Common myeloid progenitor, CD34-positive (primary cell): ENCODE measurements at regions not wholly inside any gene's neighbourhood (a gene's known extent, or its start where the extent isn't known, plus 50 kb on each side); places are given as distances from the start of the nearest gene placed in this dataset.

Source experiments
- CTCF ChIA-PET: fragments of 350-600 bp; sonication (Branson Sonifier 250); formaldehyde crosslinking; loops from one replicate; lab custom pipeline; 2021; ENCODE audit warnings: antibody characterized with exemption; lab: Charles Lee
- POLR2A ChIA-PET: fragments of 350-600 bp; sonication (Branson Sonifier 250); formaldehyde crosslinking; loops from one replicate; lab custom pipeline; 2021; ENCODE audit warnings: antibody characterized with exemption; lab: Charles Lee
- DNase-seq, 3 donors: peaks; one replicate each; pipeline versions ENCODE4 v3.0.0 to v3.0.0-alpha.2; 2013
- H3K27ac ChIP-seq, 2 experiments: 1 replicate in 1 of 2; 2 replicates in 1 of 2; pipeline ENCODE4 v1.7.0; 2013; ENCODE audit warnings: inconsistent platforms in 2 of 2, low read length in 2 of 2, mild to moderate bottlenecking in 2 of 2, low read depth in 1 of 2, moderate library complexity in 1 of 2; ENCODE audit not compliant: severe bottlenecking in 2 of 2, insufficient read depth in 1 of 2, poor library complexity in 1 of 2
- H3K27me3 ChIP-seq, 5 experiments: replicated peaks in 2 of 5; 1 replicate in 3 of 5; 2 replicates in 2 of 5; pipeline versions ENCODE4 v1.6.1 to v1.7.0; 2013; ENCODE audit warnings: low read length in 4 of 5, mild to moderate bottlenecking in 2 of 5, moderate library complexity in 2 of 5, inconsistent platforms in 1 of 5; ENCODE audit not compliant: insufficient read depth in 5 of 5, control insufficient read depth in 4 of 5
- H3K36me3 ChIP-seq, 4 experiments: 1 replicate in 2 of 4; 2 replicates in 2 of 4; pipeline versions ENCODE4 v1.6.1 to v1.7.0; 2013; ENCODE audit warnings: low read length in 3 of 4, control low read depth in 1 of 4, mild to moderate bottlenecking in 1 of 4; ENCODE audit not compliant: control insufficient read depth in 4 of 4, insufficient read depth in 4 of 4
- H3K4me1 ChIP-seq, 4 experiments: 1 replicate in 3 of 4; 2 replicates in 1 of 4; pipeline versions ENCODE4 v1.6.1 to v1.7.1; 2013; ENCODE audit warnings: low read length in 3 of 4, mild to moderate bottlenecking in 3 of 4, control low read depth in 1 of 4, inconsistent platforms in 1 of 4, moderate library complexity in 1 of 4; ENCODE audit not compliant: control insufficient read depth in 4 of 4, insufficient read depth in 4 of 4; ENCODE audit errors: control extremely low read depth in 1 of 4
- H3K4me3 ChIP-seq, 7 experiments: 1 replicate in 4 of 7; 2 replicates in 3 of 7; pipeline versions ENCODE4 v1.5.1 to v1.7.0; 2013; ENCODE audit warnings: mild to moderate bottlenecking in 7 of 7, low read length in 6 of 7, moderate library complexity in 6 of 7, inconsistent platforms in 2 of 7, low read depth in 2 of 7, control low read depth in 1 of 7; ENCODE audit not compliant: insufficient read depth in 4 of 7, control insufficient read depth in 1 of 7; ENCODE audit errors: extremely low read depth in 1 of 7
- H3K9me3 ChIP-seq, 5 experiments: 1 replicate in 4 of 5; 2 replicates in 1 of 5; pipeline versions ENCODE4 v1.6.1 to v1.7.1; 2013; ENCODE audit warnings: low read length in 4 of 5, mild to moderate bottlenecking in 2 of 5, inconsistent platforms in 1 of 5, low read depth in 1 of 5, moderate library complexity in 1 of 5; ENCODE audit not compliant: control insufficient read depth in 4 of 5, insufficient read depth in 2 of 5; ENCODE audit errors: control extremely low read depth in 1 of 5
- WGBS: methylation state at CpG from one replicate; pipeline ENCODE4 v1.1.5; 2013; ENCODE audit not compliant: insufficient coverage; 5-methylcytosine and 5-hydroxymethylcytosine counted together

DNA sequence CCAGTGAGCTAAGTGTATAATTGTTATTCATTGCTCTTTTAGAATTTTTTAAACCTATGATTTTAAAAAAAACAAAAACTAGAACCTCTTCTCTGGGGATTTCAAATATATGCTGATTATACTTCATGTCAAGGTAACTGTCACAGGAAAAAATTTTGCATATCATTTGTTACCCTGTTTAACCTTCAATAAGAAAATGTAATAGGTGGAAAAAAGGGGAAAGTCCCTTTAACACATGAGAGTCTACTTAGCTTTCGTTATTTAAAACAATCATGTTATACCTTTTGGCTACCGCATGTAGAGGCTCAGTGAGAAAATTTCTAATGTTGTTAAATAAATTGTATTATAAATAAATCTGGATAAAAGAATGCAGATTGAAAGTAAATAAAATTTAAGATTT is 190.1 kb upstream of the AKR1E2 start:
- Histone ChIP-seq H3K4me3 (no peak overlapping the region), H3K4me1 (no peaks in the 10 kb centered on the region), H3K9me3 (peaks cover 0 to 1% (median 0%) of the 10 kb centered on the region in 5 experiments), H3K27me3 (no peaks in the 10 kb centered on the region), H3K36me3 (no peaks in the 10 kb centered on the region), H3K27ac (no peak overlapping the region)
- POLR2A ChIA-PET, result no interaction called here
- WGBS, result no CpG with 5 or more reads among the region's 2 CpGs
- DNase-seq, result no peak
- CTCF ChIA-PET, result no interaction called here

DNA sequence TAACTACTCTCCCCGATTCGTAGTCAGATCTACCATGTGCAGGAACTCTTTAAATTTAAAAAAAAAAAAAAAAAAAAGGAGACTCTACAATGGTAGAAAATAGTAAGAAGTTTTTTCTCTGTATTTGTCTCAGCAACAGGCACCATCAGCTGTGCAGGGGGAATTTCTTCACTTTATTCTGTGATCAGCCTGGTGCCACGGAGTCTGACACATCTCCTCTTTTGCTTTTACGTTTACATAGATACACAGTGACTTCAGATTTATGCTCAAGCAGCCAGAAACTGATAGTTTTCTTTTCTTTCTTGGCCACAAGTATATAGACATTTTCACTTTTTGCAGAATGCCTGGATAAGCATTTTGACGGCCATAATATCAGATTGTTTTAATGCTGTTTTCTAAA is 190.6 kb upstream of the AKR1E2 start:
- ChIA-PET POLR2A (no interaction called here), CTCF (no interaction called here)
- Histone ChIP-seq H3K36me3 (no peaks in the 10 kb centered on the region), H3K4me3 (no peak overlapping the region), H3K4me1 (no peaks in the 10 kb centered on the region), H3K27ac (no peak overlapping the region), H3K27me3 (no peaks in the 10 kb centered on the region), H3K9me3 (peaks cover 0 to 1% (median 0%) of the 10 kb centered on the region in 5 experiments)
- 100% methylated on average over 1 of the region's 5 CpGs for WGBS
- no peak for DNase-seq

DNA sequence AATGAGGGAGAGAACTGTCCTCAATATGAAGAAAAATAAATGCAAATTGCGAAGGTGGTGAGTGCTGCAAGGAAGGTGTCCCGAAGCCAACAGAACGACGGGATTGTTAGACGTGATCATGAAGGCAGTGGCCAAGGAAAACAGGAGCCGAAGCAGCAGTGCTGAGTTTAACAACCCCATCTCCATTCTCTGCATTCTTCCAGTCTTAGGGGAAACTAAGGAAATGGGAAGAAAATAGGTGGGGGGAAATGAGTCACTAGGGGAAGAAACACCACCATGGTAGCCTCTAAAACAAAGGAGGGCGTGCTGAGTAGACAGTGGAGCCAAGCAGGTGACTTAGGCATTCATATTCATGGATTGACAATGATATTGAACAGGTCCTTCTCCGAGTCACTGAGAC is 192.2 kb upstream of the AKR1E2 start:
- Histone ChIP-seq H3K27me3 (no peaks in the 10 kb centered on the region), H3K9me3 (no peaks in the 10 kb centered on the region), H3K36me3 (no peaks in the 10 kb centered on the region), H3K4me3 (no peak overlapping the region), H3K27ac (no peak overlapping the region), H3K4me1 (no peaks in the 10 kb centered on the region)
- CTCF ChIA-PET, result interaction anchor here (0.6 kb wide), 1 partner anchor 379 kb away, joined by 3 read pairs; no protein-coding TSS in a partner anchor
- 100% methylated on average over 2 of the region's 8 CpGs for WGBS
- POLR2A ChIA-PET, result no interaction called here
- no peak for DNase-seq

DNA sequence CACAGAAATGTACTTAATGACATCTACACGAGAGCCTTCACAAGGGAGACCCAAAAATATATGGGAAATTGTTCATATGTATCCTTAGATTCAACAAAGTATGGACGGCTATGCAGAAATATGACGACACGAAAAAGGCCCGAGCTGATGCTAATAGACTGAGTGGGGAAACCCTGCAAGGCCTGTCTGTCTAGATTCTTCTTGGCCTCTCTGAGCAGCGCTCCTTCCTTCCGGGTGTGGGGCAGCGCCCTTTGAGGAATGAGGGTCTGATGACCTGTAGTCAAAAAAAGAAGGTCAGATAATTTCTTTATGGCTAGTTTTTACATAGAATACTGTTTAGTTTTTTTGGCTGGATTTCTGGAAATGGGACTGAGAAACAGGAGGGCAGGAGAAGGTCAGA is 192.8 kb upstream of the AKR1E2 start:
- no peaks in the 10 kb centered on the region for H3K36me3 ChIP-seq
- ChIA-PET CTCF (no interaction called here), POLR2A (no interaction called here)
- no peak overlapping the region for H3K27ac ChIP-seq
- WGBS, result 100% methylated on average over 5 of the region's 8 CpGs
- H3K4me3 ChIP-seq, result no peak overlapping the region
- H3K4me1 ChIP-seq, result no peaks in the 10 kb centered on the region
- H3K27me3 ChIP-seq, result no peaks in the 10 kb centered on the region
- no peak for DNase-seq
- peaks cover 0 to under 1% (median 0%) of the 10 kb centered on the region in 5 experiments for H3K9me3 ChIP-seq

DNA sequence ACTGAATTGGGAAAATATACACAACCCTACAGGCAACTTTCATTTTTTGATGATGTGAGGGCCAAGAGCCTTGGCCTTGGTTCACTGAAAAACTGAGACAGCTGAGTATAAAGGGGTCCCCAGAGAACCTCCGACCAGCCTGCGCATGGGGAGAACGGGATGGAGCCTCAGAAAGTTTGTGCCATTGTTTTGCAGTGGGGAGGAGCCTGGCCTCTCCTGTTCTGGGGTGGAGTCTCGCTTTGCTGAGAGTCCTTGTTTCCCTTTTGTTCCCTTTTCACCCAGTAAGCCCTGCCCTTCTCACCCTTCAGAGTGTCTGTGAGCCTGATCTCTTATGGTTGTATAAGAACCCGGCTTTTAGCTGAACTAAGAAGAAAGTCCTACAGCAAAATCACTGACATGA is 193.2 kb upstream of the AKR1E2 start:
- peaks cover 0 to 5% (median 0%) of the 10 kb centered on the region in 5 experiments for H3K9me3 ChIP-seq
- ChIA-PET POLR2A (no interaction called here), CTCF (no interaction called here)
- DNase-seq, result no peak
- H3K27ac ChIP-seq, result no peak overlapping the region
- no peak overlapping the region for H3K4me3 ChIP-seq
- no peaks in the 10 kb centered on the region for H3K4me1 ChIP-seq
- H3K36me3 ChIP-seq, result no peaks in the 10 kb centered on the region
- H3K27me3 ChIP-seq, result no peaks in the 10 kb centered on the region
- WGBS, result 90% methylated on average over 5 of the region's 5 CpGs

DNA sequence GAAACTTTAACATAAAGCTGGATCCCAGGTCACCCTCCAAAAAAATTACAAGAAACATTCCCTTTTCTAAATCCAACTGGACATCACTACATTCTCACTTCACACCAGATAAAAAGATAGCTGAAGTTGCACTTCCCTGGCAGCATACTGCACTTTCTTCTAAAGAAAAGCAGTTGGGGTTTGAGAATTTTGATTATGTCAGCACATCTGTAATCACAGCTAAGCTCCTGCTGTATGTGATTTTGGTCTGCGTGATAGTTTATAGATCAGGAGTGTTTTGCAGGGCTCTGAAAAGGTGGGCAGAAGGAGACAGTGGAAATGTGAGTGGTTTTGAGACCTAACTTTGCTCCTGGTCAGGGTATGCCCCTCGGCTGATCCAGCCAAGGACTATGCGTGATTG is 199.1 kb upstream of the AKR1E2 start:
- Histone ChIP-seq H3K27me3 (no peaks in the 10 kb centered on the region), H3K4me3 (no peak overlapping the region), H3K36me3 (no peaks in the 10 kb centered on the region), H3K27ac (no peak overlapping the region), H3K4me1 (no peaks in the 10 kb centered on the region), H3K9me3 (peaks cover 0 to 12% (median 9%) of the 10 kb centered on the region in 5 experiments)
- no peak for DNase-seq
- WGBS, result 91% methylated on average over 3 of the region's 3 CpGs
- ChIA-PET POLR2A (no interaction called here), CTCF (no interaction called here)

DNA sequence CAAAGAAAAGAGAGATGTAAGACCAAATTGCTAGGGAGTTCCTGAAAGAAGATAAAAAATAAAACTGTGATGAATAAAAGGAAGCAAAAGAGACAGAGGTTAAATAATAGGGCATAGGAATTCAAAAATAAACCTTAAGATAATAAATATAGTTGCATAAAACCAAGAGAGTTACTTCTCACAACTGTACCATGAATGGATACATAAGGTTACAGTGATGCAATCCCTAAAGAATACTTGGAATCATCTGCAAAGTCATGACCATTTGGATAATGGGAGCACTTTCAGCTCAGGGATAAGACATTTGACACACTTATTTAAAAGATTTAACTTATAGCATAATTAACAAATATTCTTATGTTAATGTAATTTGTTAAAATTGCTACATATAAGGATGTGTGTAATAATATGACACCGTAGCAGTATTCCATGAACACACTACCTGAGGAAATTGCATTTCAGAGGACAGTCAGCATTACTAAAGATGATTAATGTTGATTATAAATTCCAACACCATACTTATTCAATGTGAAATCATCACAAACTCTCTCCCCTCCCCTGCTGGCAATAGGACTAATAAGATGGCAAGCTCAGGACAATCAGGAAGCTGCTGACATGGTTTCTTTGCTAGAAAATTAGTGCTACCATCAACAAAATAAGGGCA is 202.1 kb upstream of the AKR1E2 start:
- H3K9me3 ChIP-seq, result peaks cover 0 to 14% (median 10%) of the 10 kb centered on the region in 5 experiments
- H3K4me1 ChIP-seq, result no peaks in the 10 kb centered on the region
- H3K4me3 ChIP-seq, result no peak overlapping the region
- WGBS, result no CpG with 5 or more reads among the region's 1 CpG
- no peaks in the 10 kb centered on the region for H3K27me3 ChIP-seq
- CTCF ChIA-PET, result no interaction called here
- POLR2A ChIA-PET, result no interaction called here
- no peak overlapping the region for H3K27ac ChIP-seq
- H3K36me3 ChIP-seq, result no peaks in the 10 kb centered on the region
- no peak for DNase-seq
